ENCODE measurements at regions not wholly inside any gene's neighbourhood (a gene's known extent, or its start where the extent isn't known, plus 50 kb on each side); places are given as distances from the start of the nearest gene placed in this dataset.

- TF ChIP-seq KAT2B (IDR thresholded peaks at IDR 0.05; ENCODE audit: borderline replicate concordance, low read depth, low read length) = no peak
Measured at GRCh38 chr5:8317335-8317734, 448.4 kb downstream of the MTRR start (continued).

GRCh38 chr5:8320244-8320643, 451.3 kb downstream of the MTRR start:
- no peaks in the 10 kb centered on the region for H3K36me3 ChIP-seq (replicated peaks in 1 of 2; ENCODE audit: control insufficient read depth in 1 of 2, insufficient read depth in 2 of 2, low read length in 2 of 2)
- CTCF ChIA-PET (ENCODE audit: low intra/inter-chr PET ratio, low total read pairs) = no interaction called here
- in situ Hi-C loops (cut with HindIII; ENCODE audit: extremely low pct_ligation_motif_present, low pct_unique_long_range_greater_than_20kb) = no loop called here
- FAIRE-seq (no peak), DNase-seq (ENCODE audit: low spot score) (no peak), ATAC-seq (no peak)
- intact Hi-C loops (cut with micrococcal nuclease; ENCODE audit: unreplicated experiment) = no loop called here
- H3K27me3 ChIP-seq (ENCODE audit: control insufficient read depth in 1 of 2, insufficient read depth in 2 of 2, low read length in 2 of 2) = no peaks in the 10 kb centered on the region
- POLR2A ChIA-PET = no interaction called here
- no peak overlapping the region for H2AFZ ChIP-seq (ENCODE audit: low read length)
- no peaks in the 10 kb centered on the region for H4K20me1 ChIP-seq (ENCODE audit: insufficient read depth, low read length)
- no peak overlapping the region for H3K9ac ChIP-seq (ENCODE audit: insufficient read depth, low read depth, low read length)
- BruUV-seq (replicated peaks) = no TSS peak
- H3K4me1 ChIP-seq (ENCODE audit: insufficient read depth, low read length) = no peaks in the 10 kb centered on the region
- H3K4me2 ChIP-seq (ENCODE audit: low read depth, low read length) = no peak overlapping the region
- peaks cover 59% of the 10 kb centered on the region for H3K9me3 ChIP-seq (ENCODE audit: low read length)
- no peak overlapping the region for H3K27ac ChIP-seq (ENCODE audit: extremely low read length, insufficient read depth, low read length)
- H3K79me2 ChIP-seq (ENCODE audit: insufficient read depth, low read length) = no peaks in the 10 kb centered on the region
- H3K4me3 ChIP-seq (replicated peaks in 1 of 3; ENCODE audit: insufficient read depth in 1 of 3, low read depth in 2 of 3, low read length in 3 of 3) = no peak overlapping the region
- no peak for TF ChIP-seq ZNF230 (CRISPR knock-in tag; IDR thresholded peaks at IDR 0.05)
- no peak for TF ChIP-seq ESRRA (CRISPR knock-in tag; IDR thresholded peaks at IDR 0.05; ENCODE audit: low read depth)
- TF ChIP-seq ZHX2 (IDR thresholded peaks at IDR 0.05; ENCODE audit: low read depth) = no peak
- no peak for TF ChIP-seq ZHX2 (CRISPR knock-in tag; IDR thresholded peaks at IDR 0.05; ENCODE audit: borderline replicate concordance)
- TF ChIP-seq GTF2F1 (IDR thresholded peaks at IDR 0.05; ENCODE audit: low read length) = no peak
- TF ChIP-seq XRCC5 (optimal IDR thresholded peaks at IDR 0.05; ENCODE audit: low read length) = no peak
- TF ChIP-seq, protein P1, sequence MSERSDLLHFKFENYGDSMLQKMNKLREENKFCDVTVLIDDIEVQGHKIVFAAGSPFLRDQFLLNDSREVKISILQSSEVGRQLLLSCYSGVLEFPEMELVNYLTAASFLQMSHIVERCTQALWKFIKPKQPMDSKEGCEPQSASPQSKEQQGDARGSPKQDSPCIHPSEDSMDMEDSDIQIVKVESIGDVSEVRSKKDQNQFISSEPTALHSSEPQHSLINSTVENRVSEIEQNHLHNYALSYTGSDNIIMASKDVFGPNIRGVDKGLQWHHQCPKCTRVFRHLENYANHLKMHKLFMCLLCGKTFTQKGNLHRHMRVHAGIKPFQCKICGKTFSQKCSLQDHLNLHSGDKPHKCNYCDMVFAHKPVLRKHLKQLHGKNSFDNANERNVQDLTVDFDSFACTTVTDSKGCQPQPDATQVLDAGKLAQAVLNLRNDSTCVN (CRISPR knock-in tag; IDR thresholded peaks at IDR 0.05; ENCODE audit: borderline replicate concordance) = no peak
- no peak for TF ChIP-seq ZNF33B (CRISPR knock-in tag; IDR thresholded peaks at IDR 0.05)
- TF ChIP-seq, protein P2, sequence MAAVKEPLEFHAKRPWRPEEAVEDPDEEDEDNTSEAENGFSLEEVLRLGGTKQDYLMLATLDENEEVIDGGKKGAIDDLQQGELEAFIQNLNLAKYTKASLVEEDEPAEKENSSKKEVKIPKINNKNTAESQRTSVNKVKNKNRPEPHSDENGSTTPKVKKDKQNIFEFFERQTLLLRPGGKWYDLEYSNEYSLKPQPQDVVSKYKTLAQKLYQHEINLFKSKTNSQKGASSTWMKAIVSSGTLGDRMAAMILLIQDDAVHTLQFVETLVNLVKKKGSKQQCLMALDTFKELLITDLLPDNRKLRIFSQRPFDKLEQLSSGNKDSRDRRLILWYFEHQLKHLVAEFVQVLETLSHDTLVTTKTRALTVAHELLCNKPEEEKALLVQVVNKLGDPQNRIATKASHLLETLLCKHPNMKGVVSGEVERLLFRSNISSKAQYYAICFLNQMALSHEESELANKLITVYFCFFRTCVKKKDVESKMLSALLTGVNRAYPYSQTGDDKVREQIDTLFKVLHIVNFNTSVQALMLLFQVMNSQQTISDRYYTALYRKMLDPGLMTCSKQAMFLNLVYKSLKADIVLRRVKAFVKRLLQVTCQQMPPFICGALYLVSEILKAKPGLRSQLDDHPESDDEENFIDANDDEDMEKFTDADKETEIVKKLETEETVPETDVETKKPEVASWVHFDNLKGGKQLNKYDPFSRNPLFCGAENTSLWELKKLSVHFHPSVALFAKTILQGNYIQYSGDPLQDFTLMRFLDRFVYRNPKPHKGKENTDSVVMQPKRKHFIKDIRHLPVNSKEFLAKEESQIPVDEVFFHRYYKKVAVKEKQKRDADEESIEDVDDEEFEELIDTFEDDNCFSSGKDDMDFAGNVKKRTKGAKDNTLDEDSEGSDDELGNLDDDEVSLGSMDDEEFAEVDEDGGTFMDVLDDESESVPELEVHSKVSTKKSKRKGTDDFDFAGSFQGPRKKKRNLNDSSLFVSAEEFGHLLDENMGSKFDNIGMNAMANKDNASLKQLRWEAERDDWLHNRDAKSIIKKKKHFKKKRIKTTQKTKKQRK (IDR thresholded peaks at IDR 0.05; ENCODE audit: low read length) = no peak
- no peak for TF ChIP-seq ATF1 (CRISPR knock-in tag; IDR thresholded peaks at IDR 0.05)
- TF ChIP-seq RXRB (CRISPR knock-in tag; IDR thresholded peaks at IDR 0.05; ENCODE audit: borderline replicate concordance) = no peak
- no peak for TF ChIP-seq RELA (CRISPR knock-in tag; IDR thresholded peaks at IDR 0.05)
- no peak for TF ChIP-seq EZH2 (conservative IDR thresholded peaks at IDR 0.05; ENCODE audit: low read depth, low read length)
